HG03135 (cell line): ENCODE measurements at regions not wholly inside any gene's neighbourhood (a gene's known extent, or its start where the extent isn't known, plus 50 kb on each side); places are given as distances from the start of the nearest gene placed in this dataset.
"Not testable (repeated sequence)": the region's sequence is repeated elsewhere in the genome, so short reads cannot be mapped to it uniquely, and the experiment has no call there.

Experiments used
- ATAC-seq: cut with Tn5 transposase; IDR thresholded peaks from one replicate; pipeline ENCODE4 v1.9.1; 2021; ENCODE audit warnings: mild to moderate bottlenecking, moderate library complexity; ENCODE audit not compliant: unreplicated experiment

- no peak for ATAC-seq
These were observed 73.2 kb upstream of the GADD45A start for GRCh38 chr1:67611846-67612245.

- no peak for ATAC-seq
These were observed 72.2 kb upstream of the GADD45A start for GRCh38 chr1:67612788-67613241.

- ATAC-seq, result not testable (repeated sequence)
These were observed 71.5 kb upstream of the GADD45A start for GRCh38 chr1:67613479-67613878.

- no peak for ATAC-seq
These were observed 70.5 kb upstream of the GADD45A start for GRCh38 chr1:67614511-67614934.

GRCh38 chr1:67615886-67616285 is 69.1 kb upstream of the GADD45A start:
- no peak for ATAC-seq

GRCh38 chr1:67616394-67616985 is 68.5 kb upstream of the GADD45A start:
- ATAC-seq, result no peak

GRCh38 chr1:67618285-67619018 is 66.5 kb upstream of the GADD45A start:
- no peak for ATAC-seq

GRCh38 chr1:67619080-67619479 is 65.9 kb upstream of the GADD45A start:
- ATAC-seq, result no peak

GRCh38 chr1:67623906-67624305 is 61.1 kb upstream of the GADD45A start:
- no peak for ATAC-seq

GRCh38 chr1:67624680-67625079 is 60.3 kb upstream of the GADD45A start:
- no peak for ATAC-seq

- no peak for ATAC-seq
These were observed 58.7 kb upstream of the GADD45A start for GRCh38 chr1:67626090-67626860.

GRCh38 chr1:67626861-67627235 is 58.2 kb upstream of the GADD45A start:
- ATAC-seq, result no peak

GRCh38 chr1:67627336-67627735 is 57.7 kb upstream of the GADD45A start:
- ATAC-seq, result no peak

- ATAC-seq, result no peak
These were observed 57.1 kb upstream of the GADD45A start for GRCh38 chr1:67627906-67628305.

- ATAC-seq, result no peak
These were observed 55.5 kb upstream of the GADD45A start for GRCh38 chr1:67629370-67630075.

- ATAC-seq, result no peak
These were observed 54.5 kb upstream of the GADD45A start for GRCh38 chr1:67630438-67631045.

- ATAC-seq, result no peak
These were observed 52.6 kb upstream of the GADD45A start for GRCh38 chr1:67632356-67632755.

- no peak for ATAC-seq
These were observed 52.0 kb upstream of the GADD45A start for GRCh38 chr1:67632811-67633655.

- ATAC-seq, result no peak
These were observed 50.5 kb upstream of the GADD45A start for GRCh38 chr1:67634396-67634935.
